Breast epithelium (tissue), 4 donors: ENCODE measurements at regions not wholly inside any gene's neighbourhood (a gene's known extent, or its start where the extent isn't known, plus 50 kb on each side); places are given as distances from the start of the nearest gene placed in this dataset.

Experiments used
- DNase-seq, 2 donors: peaks; one replicate each; pipeline ENCODE4 v3.0.0-alpha.2; 2019; ENCODE audit warnings: low spot score in 2 of 2
- H3K27ac ChIP-seq, 2 donors: fragments of 200-600 bp; sonication (generic) in 1 of 2; one replicate each; pipeline ENCODE4 v1.5.1; 2016 to 2019; ENCODE audit warnings: mild to moderate bottlenecking in 1 of 2
- H3K27me3 ChIP-seq, 2 donors: fragments of 200-600 bp; sonication (generic) in 1 of 2; one replicate each; pipeline versions ENCODE4 v1.5.1 to v1.6.0; 2017 to 2019; ENCODE audit warnings: control low read depth in 1 of 2, mild to moderate bottlenecking in 1 of 2
- H3K36me3 ChIP-seq: fragments of 200-600 bp; one replicate; pipeline ENCODE4 v1.5.1; 2019
- H3K4me1 ChIP-seq, 2 donors: fragments of 200-600 bp; sonication (generic); one replicate each; pipeline ENCODE4 v1.5.1; 2016 to 2019; ENCODE audit warnings: control low read depth in 1 of 2
- H3K4me3 ChIP-seq, 3 donors: fragments of 200-600 bp; sonication (generic); 1 replicate in 2 of 3; 2 replicates in 1 of 3; pipeline ENCODE4 v1.5.1; 2016 to 2019; ENCODE audit warnings: mild to moderate bottlenecking in 3 of 3, moderate library complexity in 2 of 3
- H3K9me3 ChIP-seq, 2 donors: fragments of 200-600 bp; sonication (generic) in 1 of 2; one replicate each; pipeline ENCODE4 v1.5.1; 2016 to 2019; ENCODE audit warnings: control low read depth in 1 of 2
- POLR2A ChIP-seq: fragments of 450-650 bp; IDR thresholded peaks from one replicate; pipeline ENCODE4 v1.6.1; 2016; ENCODE audit warnings: antibody characterized with exemption, mild to moderate bottlenecking, moderate library complexity
- POLR2AphosphoS5 ChIP-seq, 3 donors: sonication (generic); formaldehyde crosslinking; IDR thresholded peaks; one replicate each; pipeline ENCODE4 v1.6.1; 2017; ENCODE audit warnings: antibody characterized with exemption in 3 of 3
- intact Hi-C: fragments of 100-400 bp; cut with DNase I; formaldehyde crosslinking; loops from one replicate; pipeline ENCODE4 v1.15.1; 2023; ENCODE audit warnings: low total_unique reads
- TF ChIP-seq, protein P1 (sequence below), 3 donors: fragments of 450-650 bp; IDR thresholded peaks; one replicate each; pipeline ENCODE4 v1.5.1; 2016 to 2017; ENCODE audit warnings: antibody characterized with exemption in 3 of 3, mild to moderate bottlenecking in 3 of 3, moderate library complexity in 3 of 3

DNA sequence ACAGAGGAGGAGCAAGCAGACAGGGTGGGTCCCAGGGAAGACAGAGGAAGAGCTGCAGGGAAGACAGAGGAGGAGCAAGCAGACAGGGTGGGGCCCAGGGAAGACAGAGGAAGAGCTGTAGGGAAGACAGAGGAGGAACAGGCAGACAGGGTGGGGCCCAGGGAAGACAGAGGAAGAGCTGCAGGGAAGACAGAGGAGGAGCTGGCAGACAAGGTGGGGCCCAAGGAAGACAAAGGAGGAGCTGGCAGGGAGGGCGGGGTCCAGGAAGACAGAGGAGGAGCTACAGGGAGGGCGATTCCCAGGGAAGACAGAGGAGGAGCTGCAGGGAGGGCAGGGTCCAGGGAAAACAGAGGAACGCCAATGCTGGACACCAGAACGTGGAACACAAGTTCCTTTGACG is 66.5 kb downstream of the PLXNA1 start:
- H3K27me3 ChIP-seq = no peaks in the 10 kb centered on the region
- H3K4me1 ChIP-seq = peaks cover 6 to 19% of the 10 kb centered on the region in 2 donors
- no peaks in the 10 kb centered on the region for H3K36me3 ChIP-seq
- no peak for TF ChIP-seq POLR2A
- TF ChIP-seq, protein P1, sequence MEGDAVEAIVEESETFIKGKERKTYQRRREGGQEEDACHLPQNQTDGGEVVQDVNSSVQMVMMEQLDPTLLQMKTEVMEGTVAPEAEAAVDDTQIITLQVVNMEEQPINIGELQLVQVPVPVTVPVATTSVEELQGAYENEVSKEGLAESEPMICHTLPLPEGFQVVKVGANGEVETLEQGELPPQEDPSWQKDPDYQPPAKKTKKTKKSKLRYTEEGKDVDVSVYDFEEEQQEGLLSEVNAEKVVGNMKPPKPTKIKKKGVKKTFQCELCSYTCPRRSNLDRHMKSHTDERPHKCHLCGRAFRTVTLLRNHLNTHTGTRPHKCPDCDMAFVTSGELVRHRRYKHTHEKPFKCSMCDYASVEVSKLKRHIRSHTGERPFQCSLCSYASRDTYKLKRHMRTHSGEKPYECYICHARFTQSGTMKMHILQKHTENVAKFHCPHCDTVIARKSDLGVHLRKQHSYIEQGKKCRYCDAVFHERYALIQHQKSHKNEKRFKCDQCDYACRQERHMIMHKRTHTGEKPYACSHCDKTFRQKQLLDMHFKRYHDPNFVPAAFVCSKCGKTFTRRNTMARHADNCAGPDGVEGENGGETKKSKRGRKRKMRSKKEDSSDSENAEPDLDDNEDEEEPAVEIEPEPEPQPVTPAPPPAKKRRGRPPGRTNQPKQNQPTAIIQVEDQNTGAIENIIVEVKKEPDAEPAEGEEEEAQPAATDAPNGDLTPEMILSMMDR (IDR thresholded peaks at IDR 0.05) = no peak
- no peak for TF ChIP-seq POLR2AphosphoS5 (IDR thresholded peaks at IDR 0.05)
- no peak for DNase-seq
- no peak overlapping the region for H3K4me3 ChIP-seq
- no peak overlapping the region for H3K27ac ChIP-seq
- intact Hi-C loops = no loop called here
- no peaks in the 10 kb centered on the region for H3K9me3 ChIP-seq

DNA sequence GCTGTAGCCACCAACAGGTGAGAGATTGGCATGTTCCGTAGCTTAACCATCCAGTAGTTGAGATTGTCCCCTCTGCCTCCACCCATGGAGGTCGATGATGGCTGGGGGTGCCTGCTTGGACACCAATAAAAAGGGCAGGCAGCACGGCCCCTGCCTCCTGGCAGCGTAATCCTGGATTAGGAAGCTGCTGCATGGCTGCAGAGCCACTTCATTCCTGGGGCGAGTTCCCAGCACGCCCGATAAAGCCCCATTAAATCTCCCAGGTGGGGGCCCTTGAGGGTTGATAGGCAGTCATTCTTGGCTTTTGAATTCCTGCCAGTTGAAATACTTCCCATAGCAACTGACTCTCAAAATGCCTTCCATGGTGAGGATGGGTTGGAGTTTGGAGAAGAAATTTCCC is 67.8 kb downstream of the PLXNA1 start:
- DNase-seq = no peak
- H3K4me1 ChIP-seq = peaks cover 6 to 19% of the 10 kb centered on the region in 2 donors
- no peaks in the 10 kb centered on the region for H3K36me3 ChIP-seq
- H3K27ac ChIP-seq = no peak overlapping the region
- intact Hi-C loops = loop anchor here (10.0 kb wide), 1 partner anchor 1194 kb away; no protein-coding TSS in a partner anchor
- no peaks in the 10 kb centered on the region for H3K27me3 ChIP-seq
- TF ChIP-seq POLR2AphosphoS5 (IDR thresholded peaks at IDR 0.05) (no peak), POLR2A (no peak)
- TF ChIP-seq, protein P1 (IDR thresholded peaks at IDR 0.05) = no peak
- H3K4me3 ChIP-seq = no peak overlapping the region
- no peaks in the 10 kb centered on the region for H3K9me3 ChIP-seq

DNA sequence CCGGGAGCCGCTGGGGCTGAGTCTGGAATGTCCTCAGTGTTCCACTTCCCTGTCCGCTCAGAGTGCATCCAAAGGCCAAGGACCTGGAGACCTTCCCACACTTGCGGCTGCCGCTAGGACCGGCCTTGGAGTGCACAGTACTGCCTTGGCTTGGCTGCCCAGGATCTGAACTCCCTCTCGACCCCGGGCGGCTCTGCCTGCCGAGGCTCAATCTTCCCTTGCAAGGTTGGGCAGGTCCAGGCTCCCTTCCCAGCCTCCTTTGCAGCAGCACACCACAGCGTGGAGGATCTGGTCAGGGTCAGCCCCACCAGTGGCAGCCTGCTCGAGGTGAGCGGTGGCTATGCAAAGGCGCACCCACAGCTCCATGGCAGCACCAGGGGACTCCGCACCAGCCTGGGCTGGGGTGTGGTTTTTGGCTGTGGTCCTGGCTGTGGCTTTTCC is 69.2 kb downstream of the PLXNA1 start:
- H3K4me3 ChIP-seq = no peak overlapping the region
- TF ChIP-seq, protein P1 (IDR thresholded peaks at IDR 0.05) = no peak
- no peak for TF ChIP-seq POLR2AphosphoS5 (IDR thresholded peaks at IDR 0.05)
- TF ChIP-seq POLR2A = no peak
- intact Hi-C loops = loop anchor here (10.0 kb wide), 1 partner anchor 1193 kb away; no protein-coding TSS in a partner anchor
- peaks cover 0 to 7% of the 10 kb centered on the region in 2 donors for H3K9me3 ChIP-seq
- no peaks in the 10 kb centered on the region for H3K27me3 ChIP-seq
- no peaks in the 10 kb centered on the region for H3K36me3 ChIP-seq
- H3K27ac ChIP-seq = peak overlapping the region; percentile 64
- peaks cover 6 to 19% of the 10 kb centered on the region in 2 donors for H3K4me1 ChIP-seq
- peak in 1 of 2 donors; percentile 80 for DNase-seq

DNA sequence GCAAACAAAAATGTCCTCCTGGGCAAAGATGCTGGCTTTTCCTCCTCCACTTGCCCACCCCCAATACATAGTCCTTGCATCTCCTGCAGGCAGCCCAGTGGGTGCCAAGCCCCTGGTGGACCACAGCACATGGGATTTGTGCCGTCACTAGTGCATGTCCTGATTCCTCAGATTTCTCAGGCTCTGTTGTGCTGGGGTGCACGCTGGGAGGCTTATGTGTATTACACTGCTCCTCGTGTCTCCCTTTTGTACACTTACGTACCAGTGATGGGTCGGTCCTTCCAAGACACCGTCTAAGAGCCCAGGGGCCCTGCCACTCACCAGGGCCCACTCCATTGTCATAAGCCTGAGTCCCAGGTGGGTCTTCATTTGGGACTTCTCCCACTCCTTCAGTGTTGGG is 70.1 kb downstream of the PLXNA1 start:
- Histone ChIP-seq H3K9me3 (peaks cover 0 to 9% of the 10 kb centered on the region in 2 donors), H3K27me3 (no peaks in the 10 kb centered on the region), H3K27ac (peak overlapping the region; percentile 64), H3K4me1 (peaks cover 6 to 19% of the 10 kb centered on the region in 2 donors), H3K36me3 (no peaks in the 10 kb centered on the region), H3K4me3 (no peak overlapping the region)
- intact Hi-C loops = loop anchor here (10.0 kb wide), 1 partner anchor 1192 kb away; no protein-coding TSS in a partner anchor
- no peak for DNase-seq
- TF ChIP-seq POLR2AphosphoS5 (IDR thresholded peaks at IDR 0.05) (no peak), POLR2A (no peak)
- TF ChIP-seq, protein P1 (IDR thresholded peaks at IDR 0.05) = no peak

DNA sequence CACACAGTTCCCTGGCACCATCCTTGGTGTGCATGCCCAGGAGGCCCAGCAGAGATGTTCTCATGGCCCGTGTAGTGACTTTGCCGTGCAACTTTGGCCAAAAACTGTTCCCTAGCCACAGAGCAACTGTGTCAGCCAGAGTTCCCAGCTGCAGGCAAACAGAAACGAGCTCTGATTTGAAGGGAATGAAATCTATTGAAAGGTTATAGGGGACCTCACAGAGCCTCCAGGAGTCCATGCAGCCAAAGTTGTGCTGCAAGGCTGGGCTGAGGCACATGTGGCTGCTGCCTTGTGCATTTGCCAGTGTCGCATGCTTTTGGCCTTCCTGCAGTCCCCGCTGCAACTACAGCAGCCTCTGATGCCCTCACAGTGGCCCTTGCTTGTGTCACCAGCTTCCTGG is 70.5 kb downstream of the PLXNA1 start:
- intact Hi-C loops = loop anchor here (10.0 kb wide), 1 partner anchor 1191 kb away; no protein-coding TSS in a partner anchor
- no peak for DNase-seq
- Histone ChIP-seq H3K9me3 (peaks cover 0 to 9% of the 10 kb centered on the region in 2 donors), H3K36me3 (no peaks in the 10 kb centered on the region), H3K27me3 (no peaks in the 10 kb centered on the region), H3K27ac (peak overlapping the region in 1 of 2 donors; percentile 64), H3K4me3 (no peak overlapping the region), H3K4me1 (peaks cover 6 to 19% of the 10 kb centered on the region in 2 donors)
- TF ChIP-seq POLR2AphosphoS5 (IDR thresholded peaks at IDR 0.05) (no peak), POLR2A (no peak)
- TF ChIP-seq, protein P1 (IDR thresholded peaks at IDR 0.05) = no peak
